ENCODE measurements at regions not wholly inside any gene's neighbourhood (a gene's known extent, or its start where the extent isn't known, plus 50 kb on each side); places are given as distances from the start of the nearest gene placed in this dataset.

DNA sequence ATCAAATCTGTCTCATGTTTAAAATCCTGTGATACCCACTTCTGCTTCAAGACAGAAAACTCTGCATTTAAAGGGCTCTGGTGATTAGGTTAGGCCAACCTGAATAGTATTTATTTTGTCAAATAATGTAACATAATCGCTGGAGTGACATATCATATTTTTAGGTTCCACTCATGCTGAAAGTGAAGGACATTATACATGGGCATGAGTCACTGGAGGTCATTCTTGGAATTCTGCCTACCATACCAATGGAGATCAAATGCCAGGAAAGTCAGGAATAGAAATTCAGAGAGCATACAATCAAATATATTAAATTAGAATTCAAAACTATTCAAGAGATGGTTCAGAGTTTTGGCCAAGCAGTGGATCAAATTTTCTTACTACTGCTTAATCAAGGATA is 97.1 kb upstream of the PRSS3 start:
- TF ChIP-seq, protein P1, sequence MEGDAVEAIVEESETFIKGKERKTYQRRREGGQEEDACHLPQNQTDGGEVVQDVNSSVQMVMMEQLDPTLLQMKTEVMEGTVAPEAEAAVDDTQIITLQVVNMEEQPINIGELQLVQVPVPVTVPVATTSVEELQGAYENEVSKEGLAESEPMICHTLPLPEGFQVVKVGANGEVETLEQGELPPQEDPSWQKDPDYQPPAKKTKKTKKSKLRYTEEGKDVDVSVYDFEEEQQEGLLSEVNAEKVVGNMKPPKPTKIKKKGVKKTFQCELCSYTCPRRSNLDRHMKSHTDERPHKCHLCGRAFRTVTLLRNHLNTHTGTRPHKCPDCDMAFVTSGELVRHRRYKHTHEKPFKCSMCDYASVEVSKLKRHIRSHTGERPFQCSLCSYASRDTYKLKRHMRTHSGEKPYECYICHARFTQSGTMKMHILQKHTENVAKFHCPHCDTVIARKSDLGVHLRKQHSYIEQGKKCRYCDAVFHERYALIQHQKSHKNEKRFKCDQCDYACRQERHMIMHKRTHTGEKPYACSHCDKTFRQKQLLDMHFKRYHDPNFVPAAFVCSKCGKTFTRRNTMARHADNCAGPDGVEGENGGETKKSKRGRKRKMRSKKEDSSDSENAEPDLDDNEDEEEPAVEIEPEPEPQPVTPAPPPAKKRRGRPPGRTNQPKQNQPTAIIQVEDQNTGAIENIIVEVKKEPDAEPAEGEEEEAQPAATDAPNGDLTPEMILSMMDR (IDR thresholded peaks at IDR 0.05; ENCODE audit: extremely low read depth in 1 of 2, insufficient read depth in 1 of 2, low read depth in 1 of 2, low read length in 2 of 2) = no peak
- TF ChIP-seq POLR2AphosphoS5 (IDR thresholded peaks at IDR 0.05; ENCODE audit: insufficient read depth, low read depth, low read length) (no peak), POLR2A (IDR thresholded peaks at IDR 0.05; ENCODE audit: low read depth, low read length) (no peak), EZH2 (IDR thresholded peaks at IDR 0.05; ENCODE audit: borderline replicate concordance, low read depth, low read length, severe bottlenecking) (no peak)

All from endothelial cell of umbilical vein (primary cell).